Kidney (tissue), 13 donors: ENCODE measurements at regions not wholly inside any gene's neighbourhood (a gene's known extent, or its start where the extent isn't known, plus 50 kb on each side); places are given as distances from the start of the nearest gene placed in this dataset.
A peak's percentile ranks its signal among the peaks of the same experiment; 100 is the strongest.

Source experiments
- DNase-seq, 5 donors: peaks; one replicate each; pipeline ENCODE4 v3.0.0-alpha.2; 2013 to 2020
- FAIRE-seq: peaks from 2 replicates; lab custom pipeline; 2012; peaks lifted over from hg19 to GRCh38; lab: Jason Lieb, UNC
- H3K27ac ChIP-seq, 2 donors: one replicate each; pipeline ENCODE4 v1.7.0; 2013; ENCODE audit warnings: low read depth in 2 of 2, low read length in 2 of 2, inconsistent platforms in 1 of 2
- H3K27me3 ChIP-seq: one replicate; pipeline ENCODE4 v1.7.1; 2013; ENCODE audit warnings: low read length, inconsistent platforms; ENCODE audit not compliant: control insufficient read depth, insufficient read depth
- H3K36me3 ChIP-seq, 3 donors: one replicate each; pipeline versions ENCODE4 v1.7.0 to v1.7.1; 2013; ENCODE audit warnings: low read length in 3 of 3, control low read depth in 1 of 3, inconsistent platforms in 1 of 3; ENCODE audit not compliant: insufficient read depth in 3 of 3, control insufficient read depth in 2 of 3
- H3K4me1 ChIP-seq, 3 donors: one replicate each; pipeline versions ENCODE4 v1.7.0 to v1.7.1; 2013; ENCODE audit warnings: low read length in 3 of 3, inconsistent platforms in 1 of 3, low read depth in 1 of 3; ENCODE audit not compliant: control insufficient read depth in 2 of 3, insufficient read depth in 2 of 3
- H3K4me3 ChIP-seq, 3 donors: one replicate each; pipeline versions ENCODE4 v1.7.0 to v1.8.1; 2013; ENCODE audit warnings: low read length in 3 of 3, control low read depth in 1 of 3, inconsistent platforms in 1 of 3
- H3K9ac ChIP-seq, 3 donors: one replicate each; pipeline versions ENCODE4 v1.7.0 to v1.7.1; 2013; ENCODE audit warnings: low read length in 3 of 3, control low read depth in 1 of 3, inconsistent platforms in 1 of 3
- H3K9me3 ChIP-seq, 3 donors: one replicate each; pipeline versions ENCODE4 v1.7.0 to v1.7.1; 2013; ENCODE audit warnings: low read length in 3 of 3, control low read depth in 1 of 3, inconsistent platforms in 1 of 3; ENCODE audit not compliant: control insufficient read depth in 2 of 3, insufficient read depth in 1 of 3
- CTCF ChIP-seq: IDR thresholded peaks from 3 replicates; pipeline ENCODE4 v1.5.1; 2012; ENCODE audit warnings: mild to moderate bottlenecking, moderate library complexity, borderline replicate concordance; ENCODE audit not compliant: insufficient read depth; ENCODE audit errors: extremely low read depth
- intact Hi-C: fragments of 100-400 bp; cut with DNase I; formaldehyde crosslinking; loops from one replicate; pipeline ENCODE4 v1.11.1; 2022
- donor health status: control.
- donor health status: control.
- donor health status: control.
- donor health status: control.
- donor health status: control.
- donor health status: DM: yes; HTN: yes; CAD: no.
- donor health status: Normal renal cell carcinoma (clear cell type).

GRCh38 chr6:4460586-4461475 is 315.4 kb upstream of the CDYL start:
- Histone ChIP-seq H3K4me1 (no peaks in the 10 kb centered on the region), H3K36me3 (no peaks in the 10 kb centered on the region), H3K4me3 (no peak overlapping the region), H3K27ac (no peak overlapping the region), H3K27me3 (no peaks in the 10 kb centered on the region), H3K9me3 (no peaks in the 10 kb centered on the region), H3K9ac (no peak overlapping the region)
- peak in 4 of 5 donors; percentile 48 to 87 (median 57) for DNase-seq
- intact Hi-C loops = no loop called here
- no peak for TF ChIP-seq CTCF
- no peak for FAIRE-seq

- H3K9ac ChIP-seq = no peak overlapping the region
- FAIRE-seq (no peak), DNase-seq (no peak)
- H3K9me3 ChIP-seq = no peaks in the 10 kb centered on the region
- H3K27me3 ChIP-seq = no peaks in the 10 kb centered on the region
- H3K4me1 ChIP-seq = no peaks in the 10 kb centered on the region
- H3K27ac ChIP-seq = no peak overlapping the region
- H3K4me3 ChIP-seq = no peak overlapping the region
- no peak for TF ChIP-seq CTCF
- intact Hi-C loops = no loop called here
- H3K36me3 ChIP-seq = no peaks in the 10 kb centered on the region
Observed at GRCh38 chr6:4459996-4460395, 316.2 kb upstream of the CDYL start.

GRCh38 chr6:4459032-4459431 is 317.2 kb upstream of the CDYL start:
- TF ChIP-seq CTCF = no peak
- no peak overlapping the region for H3K27ac ChIP-seq
- H3K4me1 ChIP-seq = no peaks in the 10 kb centered on the region
- no peak overlapping the region for H3K4me3 ChIP-seq
- intact Hi-C loops = no loop called here
- FAIRE-seq (no peak), DNase-seq (no peak)
- H3K9ac ChIP-seq = no peak overlapping the region
- H3K9me3 ChIP-seq = no peaks in the 10 kb centered on the region
- no peaks in the 10 kb centered on the region for H3K27me3 ChIP-seq
- H3K36me3 ChIP-seq = no peaks in the 10 kb centered on the region
